Psoas muscle (tissue), 7 donors: ENCODE measurements at regions not wholly inside any gene's neighbourhood (a gene's known extent, or its start where the extent isn't known, plus 50 kb on each side); places are given as distances from the start of the nearest gene placed in this dataset.

Source experiments
- ATAC-seq, 4 donors: fragments of 200-7000 bp; cut with Tn5 transposase; one replicate each; pipeline ENCODE4 v1.9.1; 2020; ENCODE audit warnings: moderate library complexity in 3 of 4, mild to moderate bottlenecking in 2 of 4
- DNase-seq, 2 donors: peaks; one replicate each; pipeline ENCODE4 v3.0.0-alpha.2; 2020
- H3K27ac ChIP-seq: fragments of 200-600 bp; one replicate; pipeline ENCODE4 v1.8.0; 2022
- H3K27me3 ChIP-seq, 3 donors: fragments of 200-600 bp in 1 of 3; one replicate each; pipeline versions ENCODE4 v1.6.1 to v1.8.0; 2013 to 2022; ENCODE audit warnings: low read length in 2 of 3, mild to moderate bottlenecking in 2 of 3, moderate library complexity in 1 of 3; ENCODE audit not compliant: insufficient read depth in 3 of 3
- H3K36me3 ChIP-seq, 2 donors: fragments of 200-600 bp in 1 of 2; one replicate each; pipeline versions ENCODE4 v1.6.1 to v1.8.0; 2013 to 2022; ENCODE audit warnings: low read depth in 1 of 2, mild to moderate bottlenecking in 1 of 2, moderate library complexity in 1 of 2; ENCODE audit not compliant: insufficient read depth in 1 of 2
- H3K4me1 ChIP-seq: fragments of 200-600 bp; one replicate; pipeline ENCODE4 v1.8.0; 2022
- H3K4me3 ChIP-seq: fragments of 200-600 bp; one replicate; pipeline ENCODE4 v1.8.0; 2022; ENCODE audit warnings: mild to moderate bottlenecking
- H3K9me3 ChIP-seq: fragments of 200-600 bp; one replicate; pipeline ENCODE4 v1.8.0; 2022
- WGBS, 3 donors: extraction: QIAGEN DNeasy Blood & Tissue Kit; methylation state at CpG; one replicate each; pipeline versions ENCODE4 v1.1.6 to v1.1.7; 2013; 5-methylcytosine and 5-hydroxymethylcytosine counted together
- intact Hi-C, 2 donors: fragments of 100-400 bp; cut with DNase I; formaldehyde crosslinking; loops; one replicate each; pipeline versions ENCODE4 v1.11.0 to v1.14.2; 2022
- TF ChIP-seq, protein P1 (sequence below): fragments of 200-600 bp; IDR thresholded peaks from one replicate; pipeline ENCODE4 v1.8.0; 2022; ENCODE audit warnings: antibody characterized with exemption
- donor health status: healthy with polysubstance abuse.
- donor health status: DM: no; HTN: no; CAD: no; lungs with moderate emphysema.
- donor health status: Bipolar disorder and iron deficiency.
- donor health status: healthy.
- donor health status: DM: yes; HTN: yes; CAD: no.
- donor health status: DM: no; HTN: no; CAD: no.
- donor health status: DM: yes; HTN: yes; CAD: no.

DNA sequence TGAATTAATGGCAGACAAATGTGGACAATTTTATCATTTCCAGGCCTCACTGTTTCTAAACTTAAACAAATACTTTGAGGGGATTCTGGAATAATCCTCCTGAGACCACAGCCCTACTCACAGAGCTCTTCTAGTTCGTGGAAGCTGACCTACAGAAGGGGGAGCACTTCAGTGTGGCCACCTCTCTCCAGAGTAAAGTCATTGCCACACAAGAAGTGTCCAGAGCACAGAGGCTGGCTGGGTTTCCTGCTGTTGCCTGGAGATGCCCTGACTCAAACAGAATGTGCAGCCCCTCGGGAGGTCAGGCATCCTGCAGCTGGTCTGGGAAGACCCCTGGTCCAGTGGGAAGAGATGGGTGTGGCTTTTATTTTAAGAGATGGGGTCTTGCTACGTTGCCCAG is 110.9 kb downstream of the QRSL1 start:
- Histone ChIP-seq H3K4me1 (peaks cover 17% of the 10 kb centered on the region), H3K36me3 (no peaks in the 10 kb centered on the region), H3K9me3 (peaks cover 11% of the 10 kb centered on the region), H3K27ac (no peak overlapping the region), H3K27me3 (no peaks in the 10 kb centered on the region), H3K4me3 (no peak overlapping the region)
- peak in 2 of 4 donors; percentile 52 to 58 for ATAC-seq
- no peak for DNase-seq
- 64 to 73% (median 65%) methylated on average over 3 of the region's 3 CpGs for WGBS, 3 donors
- intact Hi-C loops, result no loop called here
- TF ChIP-seq, protein P1, sequence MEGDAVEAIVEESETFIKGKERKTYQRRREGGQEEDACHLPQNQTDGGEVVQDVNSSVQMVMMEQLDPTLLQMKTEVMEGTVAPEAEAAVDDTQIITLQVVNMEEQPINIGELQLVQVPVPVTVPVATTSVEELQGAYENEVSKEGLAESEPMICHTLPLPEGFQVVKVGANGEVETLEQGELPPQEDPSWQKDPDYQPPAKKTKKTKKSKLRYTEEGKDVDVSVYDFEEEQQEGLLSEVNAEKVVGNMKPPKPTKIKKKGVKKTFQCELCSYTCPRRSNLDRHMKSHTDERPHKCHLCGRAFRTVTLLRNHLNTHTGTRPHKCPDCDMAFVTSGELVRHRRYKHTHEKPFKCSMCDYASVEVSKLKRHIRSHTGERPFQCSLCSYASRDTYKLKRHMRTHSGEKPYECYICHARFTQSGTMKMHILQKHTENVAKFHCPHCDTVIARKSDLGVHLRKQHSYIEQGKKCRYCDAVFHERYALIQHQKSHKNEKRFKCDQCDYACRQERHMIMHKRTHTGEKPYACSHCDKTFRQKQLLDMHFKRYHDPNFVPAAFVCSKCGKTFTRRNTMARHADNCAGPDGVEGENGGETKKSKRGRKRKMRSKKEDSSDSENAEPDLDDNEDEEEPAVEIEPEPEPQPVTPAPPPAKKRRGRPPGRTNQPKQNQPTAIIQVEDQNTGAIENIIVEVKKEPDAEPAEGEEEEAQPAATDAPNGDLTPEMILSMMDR, result no peak

DNA sequence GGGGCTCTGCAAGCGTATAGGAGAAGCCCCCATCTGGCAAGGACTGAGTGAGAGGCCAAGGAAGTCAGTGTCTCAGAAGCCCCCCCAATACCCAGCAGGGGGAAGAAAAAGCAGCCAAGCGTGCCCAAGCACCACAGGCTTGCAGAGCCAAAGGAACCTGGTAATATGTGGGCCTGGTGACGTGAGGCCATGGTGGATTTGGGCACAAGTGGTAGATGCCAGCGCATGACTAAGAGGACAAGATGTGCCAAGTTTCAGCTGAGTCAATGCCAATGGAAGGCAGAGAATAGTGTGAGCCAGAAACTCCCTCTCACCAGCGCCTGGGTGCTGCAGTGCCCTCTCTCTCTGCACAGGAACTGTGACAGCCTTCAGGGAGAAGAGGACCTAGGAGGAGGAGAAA is 110.0 kb downstream of the QRSL1 start:
- H3K27ac ChIP-seq, result no peak overlapping the region
- peaks cover 17% of the 10 kb centered on the region for H3K4me1 ChIP-seq
- peaks cover 11% of the 10 kb centered on the region for H3K9me3 ChIP-seq
- H3K27me3 ChIP-seq, result no peaks in the 10 kb centered on the region
- no peak overlapping the region for H3K4me3 ChIP-seq
- DNase-seq (peak; percentile 55 to 83), ATAC-seq (peak; percentile 98 to 99 (median 98))
- TF ChIP-seq, protein P1, result peak; percentile 23
- intact Hi-C loops, result no loop called here
- WGBS, 3 donors, result 35 to 50% (median 40%) methylated on average over 5 of the region's 5 CpGs
- no peaks in the 10 kb centered on the region for H3K36me3 ChIP-seq

DNA sequence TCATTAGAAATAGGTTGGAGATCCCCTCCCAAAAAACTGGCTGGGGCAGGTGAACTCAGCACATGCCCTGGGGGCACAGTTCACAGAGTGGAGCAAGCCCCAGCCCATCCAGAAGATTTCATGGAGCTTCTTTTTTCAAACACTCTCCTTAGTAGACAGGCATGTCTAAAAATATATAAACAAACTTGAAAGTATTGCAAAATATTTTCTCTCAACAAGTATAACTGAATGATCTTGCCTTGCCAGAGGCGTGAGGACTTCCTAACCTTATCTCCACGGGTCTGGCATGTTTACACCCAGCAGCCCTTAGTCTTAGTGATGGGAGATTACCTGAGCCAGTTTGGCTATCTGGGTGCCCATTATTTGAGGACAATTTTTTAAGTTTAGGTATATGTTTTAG is 107.1 kb downstream of the QRSL1 start:
- no peaks in the 10 kb centered on the region for H3K36me3 ChIP-seq
- no peaks in the 10 kb centered on the region for H3K27me3 ChIP-seq
- DNase-seq (no peak), ATAC-seq (no peak)
- TF ChIP-seq, protein P1, result no peak
- H3K9me3 ChIP-seq, result peaks cover 11% of the 10 kb centered on the region
- H3K4me3 ChIP-seq, result no peak overlapping the region
- peaks cover 17% of the 10 kb centered on the region for H3K4me1 ChIP-seq
- intact Hi-C loops, result no loop called here
- 71 to 73% (median 71%) methylated on average over 2 of the region's 2 CpGs for WGBS, 3 donors
- no peak overlapping the region for H3K27ac ChIP-seq

DNA sequence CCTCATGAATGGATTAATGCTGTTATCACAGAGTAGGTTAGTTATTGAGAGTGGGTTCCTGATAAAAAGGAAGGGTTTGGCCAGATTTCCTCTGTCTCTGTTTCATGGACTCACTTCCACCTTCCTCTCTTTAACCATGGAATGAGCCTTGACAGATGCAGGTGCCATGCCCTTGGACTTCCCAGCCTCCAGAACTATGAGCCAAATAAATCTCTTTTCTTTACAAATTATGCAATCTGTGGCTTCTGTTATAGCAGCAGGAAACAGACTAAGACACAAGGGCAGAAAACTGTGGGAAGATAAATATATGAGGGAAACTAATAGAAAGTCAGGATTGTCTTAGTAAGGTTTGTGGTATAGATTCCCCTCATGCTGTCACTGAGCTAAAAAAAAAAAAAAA is 106.5 kb downstream of the QRSL1 start:
- intact Hi-C loops, result no loop called here
- DNase-seq, result no peak
- peaks cover 11% of the 10 kb centered on the region for H3K9me3 ChIP-seq
- no peak overlapping the region for H3K27ac ChIP-seq
- H3K4me3 ChIP-seq, result no peak overlapping the region
- TF ChIP-seq, protein P1, result no peak
- H3K36me3 ChIP-seq, result no peaks in the 10 kb centered on the region
- H3K4me1 ChIP-seq, result peaks cover 18% of the 10 kb centered on the region
- H3K27me3 ChIP-seq, result no peaks in the 10 kb centered on the region
- no peak for ATAC-seq

DNA sequence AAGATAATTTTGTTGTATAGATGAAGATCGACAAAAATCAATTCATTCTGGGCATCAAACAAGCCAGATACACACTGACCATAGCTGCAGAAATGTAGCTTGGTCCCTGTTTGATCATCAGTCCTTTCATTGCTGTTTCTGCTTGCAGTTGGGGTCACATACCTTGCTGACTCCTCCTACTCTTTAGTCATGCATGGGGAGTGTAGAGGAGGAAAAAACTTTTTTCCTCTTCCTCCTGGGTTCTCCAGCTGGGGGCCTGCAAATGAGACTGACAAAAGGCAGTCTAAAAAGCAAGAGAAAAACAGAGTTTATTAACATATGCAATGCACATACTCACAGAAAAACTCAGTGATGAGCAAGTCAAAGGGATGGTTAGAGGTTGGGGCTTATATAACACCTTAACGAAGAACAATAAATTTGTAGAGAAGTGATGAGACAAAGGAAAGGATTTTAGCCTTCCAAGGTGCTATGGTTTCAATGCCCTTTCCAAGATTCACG is 105.8 kb downstream of the QRSL1 start:
- ATAC-seq, result no peak
- H3K36me3 ChIP-seq, result no peaks in the 10 kb centered on the region
- intact Hi-C loops, result no loop called here
- no peak overlapping the region for H3K27ac ChIP-seq
- 60 to 80% (median 70%) methylated on average over 3 of the region's 3 CpGs for WGBS, 3 donors
- H3K4me3 ChIP-seq, result no peak overlapping the region
- no peaks in the 10 kb centered on the region for H3K27me3 ChIP-seq
- DNase-seq, result no peak
- H3K4me1 ChIP-seq, result peaks cover 17% of the 10 kb centered on the region
- TF ChIP-seq, protein P1, result no peak
- peaks cover 11% of the 10 kb centered on the region for H3K9me3 ChIP-seq
